GM10248 (cell line): ENCODE measurements at regions not wholly inside any gene's neighbourhood (a gene's known extent, or its start where the extent isn't known, plus 50 kb on each side); places are given as distances from the start of the nearest gene placed in this dataset.
"Not testable (repeated sequence)": the region's sequence is repeated elsewhere in the genome, so short reads cannot be mapped to it uniquely, and the experiment has no call there.

Source experiments
- CTCF ChIA-PET: fragments of 300-600 bp; sonication (Branson Sonifier 250); formaldehyde crosslinking; extraction: SDS; loops from one replicate; lab custom pipeline; 2021; ENCODE audit warnings: antibody characterized with exemption; lab: Yijun Ruan, JAX
- POLR2A ChIA-PET: fragments of 350-650 bp; sonication (Branson Sonifier 250); formaldehyde crosslinking; extraction: SDS; loops from one replicate; lab custom pipeline; 2020; ENCODE audit warnings: antibody characterized with exemption; lab: Yijun Ruan, JAX
- DNase-seq: peaks from one replicate; pipeline ENCODE4 v3.0.0; 2012; ENCODE audit errors: extremely low spot score
- TF ChIP-seq, protein P1 (sequence below): IDR thresholded peaks from 2 replicates; pipeline ENCODE4 v1.5.1; 2012; ENCODE audit warnings: mild to moderate bottlenecking, low read depth; ENCODE audit errors: extremely low read depth, missing control alignments, control extremely low read depth

- TF ChIP-seq, protein P1, sequence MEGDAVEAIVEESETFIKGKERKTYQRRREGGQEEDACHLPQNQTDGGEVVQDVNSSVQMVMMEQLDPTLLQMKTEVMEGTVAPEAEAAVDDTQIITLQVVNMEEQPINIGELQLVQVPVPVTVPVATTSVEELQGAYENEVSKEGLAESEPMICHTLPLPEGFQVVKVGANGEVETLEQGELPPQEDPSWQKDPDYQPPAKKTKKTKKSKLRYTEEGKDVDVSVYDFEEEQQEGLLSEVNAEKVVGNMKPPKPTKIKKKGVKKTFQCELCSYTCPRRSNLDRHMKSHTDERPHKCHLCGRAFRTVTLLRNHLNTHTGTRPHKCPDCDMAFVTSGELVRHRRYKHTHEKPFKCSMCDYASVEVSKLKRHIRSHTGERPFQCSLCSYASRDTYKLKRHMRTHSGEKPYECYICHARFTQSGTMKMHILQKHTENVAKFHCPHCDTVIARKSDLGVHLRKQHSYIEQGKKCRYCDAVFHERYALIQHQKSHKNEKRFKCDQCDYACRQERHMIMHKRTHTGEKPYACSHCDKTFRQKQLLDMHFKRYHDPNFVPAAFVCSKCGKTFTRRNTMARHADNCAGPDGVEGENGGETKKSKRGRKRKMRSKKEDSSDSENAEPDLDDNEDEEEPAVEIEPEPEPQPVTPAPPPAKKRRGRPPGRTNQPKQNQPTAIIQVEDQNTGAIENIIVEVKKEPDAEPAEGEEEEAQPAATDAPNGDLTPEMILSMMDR, result no peak
- ChIA-PET POLR2A (no interaction called here), CTCF (no interaction called here)
- DNase-seq, result no peak
These were observed 155.4 kb downstream of the SEC23IP start for GRCh38 chr10:120047926-120048325.

GRCh38 chr10:120048391-120048790, 155.9 kb downstream of the SEC23IP start:
- TF ChIP-seq, protein P1, result no peak
- no peak for DNase-seq
- POLR2A ChIA-PET, result no interaction called here
- CTCF ChIA-PET, result no interaction called here

GRCh38 chr10:120051671-120052070, 159.1 kb downstream of the SEC23IP start:
- POLR2A ChIA-PET, result no interaction called here
- DNase-seq, result no peak
- CTCF ChIA-PET, result no interaction called here
- TF ChIP-seq, protein P1, result no peak

GRCh38 chr10:120052964-120053702, 160.6 kb downstream of the SEC23IP start:
- POLR2A ChIA-PET, result no interaction called here
- DNase-seq, result no peak
- TF ChIP-seq, protein P1, result no peak
- CTCF ChIA-PET, result no interaction called here

GRCh38 chr10:120059790-120060189, 167.3 kb downstream of the SEC23IP start:
- CTCF ChIA-PET, result interaction anchor here (1.6 kb wide), 1 partner anchor 14 kb away, joined by 3 read pairs; no protein-coding TSS in a partner anchor
- POLR2A ChIA-PET, DNase-seq: not testable (repeated sequence)

DNA sequence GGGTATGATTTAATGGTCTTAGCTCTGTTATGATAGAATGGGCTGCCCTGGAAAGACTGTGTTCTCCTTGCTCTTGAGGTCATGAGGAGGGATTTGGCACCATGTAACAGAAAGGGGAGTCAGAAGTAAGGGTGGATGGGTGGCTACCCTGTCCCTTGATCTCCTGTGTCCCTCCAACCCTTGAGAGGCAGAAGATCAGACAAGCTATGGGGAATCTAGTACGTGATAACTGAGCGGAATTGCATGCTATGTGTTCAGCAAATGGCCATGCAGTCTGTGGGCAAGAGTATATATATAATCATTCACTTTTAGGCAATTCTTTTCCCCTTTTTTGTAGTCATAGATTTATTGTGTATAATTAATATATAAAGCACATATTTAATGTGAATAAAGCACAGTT, 174.9 kb downstream of the SEC23IP start:
- TF ChIP-seq, protein P1, result no peak
- DNase-seq, result no peak
- POLR2A ChIA-PET, result no interaction called here
- CTCF ChIA-PET, result interaction anchor here (1.2 to 1.5 kb wide), 2 partner anchors 9 to 12 kb away, joined by 3 to 4 read pairs; no protein-coding TSS in a partner anchor

DNA sequence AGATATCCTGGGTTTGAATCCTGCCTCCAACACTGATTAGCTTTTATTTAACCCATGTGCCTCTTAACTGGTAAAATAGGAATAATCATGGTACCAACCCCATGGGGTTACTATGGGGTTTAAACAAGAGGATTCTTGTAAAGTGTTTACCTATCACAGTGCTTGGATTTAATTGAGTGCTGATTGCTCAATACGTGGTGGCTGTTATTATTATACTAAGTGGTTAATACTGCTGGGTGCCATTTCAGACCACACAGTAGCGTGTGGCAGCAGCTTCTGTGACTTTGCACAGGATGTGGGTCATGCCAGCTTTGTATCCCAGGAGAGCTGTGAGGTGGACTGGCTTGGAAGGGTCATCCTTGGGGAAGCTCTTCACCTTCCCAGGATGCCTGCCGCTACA, 177.2 kb downstream of the SEC23IP start:
- no peak for DNase-seq
- POLR2A ChIA-PET, result no interaction called here
- TF ChIP-seq, protein P1, result no peak
- CTCF ChIA-PET, result interaction anchor here (1.2 to 1.7 kb wide), 3 partner anchors 14 to 103 kb away, joined by 3 to 4 read pairs (median 3); no protein-coding TSS in a partner anchor
